Skeletal muscle satellite cell (primary cell): ENCODE measurements at regions not wholly inside any gene's neighbourhood (a gene's known extent, or its start where the extent isn't known, plus 50 kb on each side); places are given as distances from the start of the nearest gene placed in this dataset.
"Not testable (repeated sequence)": the region's sequence is repeated elsewhere in the genome, so short reads cannot be mapped to it uniquely, and the experiment has no call there.

Experiments used
- H3K27me3 ChIP-seq: 2 replicates; pipeline ENCODE4 v1.7.0; 2013; ENCODE audit warnings: low read length; ENCODE audit not compliant: control insufficient read depth, insufficient read depth
- H3K36me3 ChIP-seq: 2 replicates; pipeline ENCODE4 v1.7.0; 2013; ENCODE audit warnings: mild to moderate bottlenecking, control low read depth, low read length; ENCODE audit not compliant: insufficient read depth
- H3K4me1 ChIP-seq: 2 replicates; pipeline ENCODE4 v1.7.0; 2013; ENCODE audit warnings: low read length; ENCODE audit not compliant: control insufficient read depth, insufficient read depth
- H3K4me2 ChIP-seq: 2 replicates; pipeline ENCODE4 v1.7.0; 2013; ENCODE audit warnings: mild to moderate bottlenecking, low read length
- H3K4me3 ChIP-seq: 2 replicates; pipeline ENCODE4 v1.7.0; 2013; ENCODE audit warnings: low read length
- H3K9ac ChIP-seq: 2 replicates; pipeline ENCODE4 v1.7.0; 2013; ENCODE audit warnings: mild to moderate bottlenecking, low read depth, low read length, moderate library complexity
- H3K9me3 ChIP-seq: replicated peaks from 2 replicates; pipeline ENCODE4 v1.7.0; 2013; ENCODE audit warnings: mild to moderate bottlenecking, control low read depth, low read length

GRCh38 chr4:147217655-147218054 lies 263.2 kb upstream of the EDNRA start:
- Histone ChIP-seq H3K36me3 (no peaks in the 10 kb centered on the region), H3K4me3 (no peak overlapping the region), H3K9ac (no peak overlapping the region), H3K4me2 (no peak overlapping the region), H3K4me1 (no peaks in the 10 kb centered on the region), H3K9me3 (no peaks in the 10 kb centered on the region), H3K27me3 (no peaks in the 10 kb centered on the region)

DNA sequence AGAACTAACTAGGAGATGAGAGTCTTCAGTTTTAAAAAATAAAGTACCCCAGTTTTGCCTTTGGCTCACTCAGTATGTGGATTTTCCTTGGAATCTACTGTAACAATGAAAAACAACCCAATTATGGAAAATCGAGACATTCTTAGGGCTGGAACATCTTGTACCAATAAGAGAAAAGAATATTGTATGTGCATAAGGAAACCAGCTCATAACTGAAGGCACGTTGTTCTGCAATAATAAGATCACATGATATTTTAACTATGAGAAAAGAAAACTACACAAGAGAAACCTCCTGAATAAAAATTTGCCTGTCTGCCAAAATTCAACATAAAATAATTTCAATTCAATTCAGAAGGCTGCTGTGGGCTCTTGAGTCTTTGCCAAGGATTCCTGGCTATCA lies 261.8 kb upstream of the EDNRA start:
- H3K9ac ChIP-seq: no peak overlapping the region
- no peaks in the 10 kb centered on the region for H3K36me3 ChIP-seq
- no peaks in the 10 kb centered on the region for H3K9me3 ChIP-seq
- no peak overlapping the region for H3K4me2 ChIP-seq
- no peaks in the 10 kb centered on the region for H3K4me1 ChIP-seq
- no peaks in the 10 kb centered on the region for H3K27me3 ChIP-seq
- H3K4me3 ChIP-seq: no peak overlapping the region

DNA sequence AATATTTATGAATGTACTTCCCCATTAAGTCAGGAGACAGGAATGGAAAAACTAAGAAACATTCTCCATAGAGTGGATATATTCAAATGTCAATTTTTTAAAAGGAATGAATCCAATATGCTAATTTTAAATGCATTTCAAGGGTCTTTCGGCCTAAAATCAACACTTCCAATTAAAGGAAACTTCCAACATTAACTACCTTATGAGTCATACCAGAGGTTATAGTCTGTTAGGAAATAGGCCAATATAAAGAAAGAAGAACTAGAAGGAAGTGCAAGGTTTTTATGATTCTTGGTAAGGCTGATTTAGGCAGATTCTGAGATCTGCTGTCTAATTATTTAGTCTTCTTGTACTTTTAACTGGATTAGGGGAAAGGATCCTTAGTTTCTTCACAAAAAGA lies 260.1 kb upstream of the EDNRA start:
- no peaks in the 10 kb centered on the region for H3K4me1 ChIP-seq
- no peaks in the 10 kb centered on the region for H3K27me3 ChIP-seq
- H3K4me3 ChIP-seq: no peak overlapping the region
- H3K9ac ChIP-seq: no peak overlapping the region
- no peaks in the 10 kb centered on the region for H3K9me3 ChIP-seq
- H3K4me2 ChIP-seq: no peak overlapping the region
- no peaks in the 10 kb centered on the region for H3K36me3 ChIP-seq

DNA sequence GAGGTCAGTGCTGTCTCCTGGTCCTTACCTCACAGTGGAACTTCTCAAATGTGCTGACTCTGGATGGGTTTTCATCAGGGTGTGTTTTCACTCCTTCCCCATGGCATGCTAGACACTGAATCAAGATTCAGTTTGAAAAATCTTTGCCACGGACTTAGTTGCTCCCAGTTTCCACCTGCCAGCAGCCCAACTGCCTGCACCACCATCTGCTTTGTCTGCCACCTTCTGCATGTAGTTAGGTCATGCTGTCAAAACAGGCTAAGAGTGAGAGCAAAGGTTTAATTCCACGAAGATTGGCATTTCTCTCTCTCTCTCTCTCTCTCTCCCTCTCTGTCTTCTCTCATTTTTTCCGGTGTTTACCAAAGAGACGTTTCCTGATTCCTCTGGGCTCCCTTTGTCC lies 258.0 kb upstream of the EDNRA start:
- Histone ChIP-seq H3K36me3 (no peaks in the 10 kb centered on the region), H3K4me1 (no peaks in the 10 kb centered on the region), H3K9me3 (no peaks in the 10 kb centered on the region), H3K9ac (no peak overlapping the region), H3K4me3 (no peak overlapping the region), H3K27me3 (no peaks in the 10 kb centered on the region), H3K4me2 (no peak overlapping the region)

DNA sequence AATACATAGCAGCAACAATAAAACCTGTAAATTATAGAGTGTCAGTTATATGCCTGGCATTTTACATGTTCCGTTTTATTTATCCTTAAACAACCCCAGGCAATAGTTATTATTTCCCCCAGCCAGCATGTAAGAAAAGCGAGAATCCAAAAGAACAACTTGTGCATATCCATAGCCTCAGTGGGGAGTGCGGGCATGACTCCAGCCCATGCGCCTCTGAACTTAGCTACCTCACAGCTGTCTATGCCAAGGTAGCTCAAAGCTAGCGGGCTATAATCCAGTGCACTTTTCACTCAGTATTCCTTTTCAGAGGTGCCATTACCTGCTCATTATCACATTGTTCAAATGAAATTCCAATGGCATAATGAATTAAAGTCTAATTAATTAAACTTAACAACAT lies 257.3 kb upstream of the EDNRA start:
- no peaks in the 10 kb centered on the region for H3K4me1 ChIP-seq

DNA sequence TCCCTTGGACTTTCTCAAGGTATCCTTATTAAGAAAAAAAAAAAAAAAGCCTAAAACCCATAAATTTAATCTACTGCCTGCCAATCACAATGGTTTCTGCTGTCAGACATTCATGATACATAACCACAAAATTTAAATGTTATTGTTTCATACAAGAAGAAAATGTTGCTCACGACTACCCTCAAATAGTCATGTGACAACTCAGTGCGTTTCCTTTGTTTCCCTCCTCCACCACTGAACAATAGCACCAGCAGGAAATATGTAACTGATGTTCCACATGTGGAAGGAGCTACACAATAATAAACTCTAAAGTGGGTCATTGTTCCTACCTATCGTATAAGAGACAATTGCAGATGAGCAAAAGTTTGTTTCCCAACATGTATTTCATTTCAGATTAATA lies 244.1 kb upstream of the EDNRA start:
- no peaks in the 10 kb centered on the region for H3K27me3 ChIP-seq
- no peaks in the 10 kb centered on the region for H3K36me3 ChIP-seq
- no peaks in the 10 kb centered on the region for H3K9me3 ChIP-seq
- H3K4me2 ChIP-seq: no peak overlapping the region
- H3K9ac ChIP-seq: no peak overlapping the region
- H3K4me3 ChIP-seq: no peak overlapping the region
- H3K4me1 ChIP-seq: no peaks in the 10 kb centered on the region

More for the DNA sequence above, 257.3 kb upstream of the EDNRA start:
- H3K9ac ChIP-seq: no peak overlapping the region
- no peaks in the 10 kb centered on the region for H3K27me3 ChIP-seq
- no peaks in the 10 kb centered on the region for H3K36me3 ChIP-seq
- no peak overlapping the region for H3K4me3 ChIP-seq
- H3K9me3 ChIP-seq: no peaks in the 10 kb centered on the region
- H3K4me2 ChIP-seq: no peak overlapping the region

- no peaks in the 10 kb centered on the region for H3K27me3 ChIP-seq
- no peaks in the 10 kb centered on the region for H3K36me3 ChIP-seq
- H3K4me2 ChIP-seq: no peak overlapping the region
- no peaks in the 10 kb centered on the region for H3K9me3 ChIP-seq
- H3K4me3 ChIP-seq: no peak overlapping the region
- H3K9ac ChIP-seq: no peak overlapping the region
- H3K4me1 ChIP-seq: no peaks in the 10 kb centered on the region
These were observed 236.1 kb upstream of the EDNRA start for GRCh38 chr4:147244786-147245185.

GRCh38 chr4:147246096-147246495 lies 234.8 kb upstream of the EDNRA start:
- no peak overlapping the region for H3K4me3 ChIP-seq
- no peaks in the 10 kb centered on the region for H3K36me3 ChIP-seq
- no peaks in the 10 kb centered on the region for H3K4me1 ChIP-seq
- no peak overlapping the region for H3K9ac ChIP-seq
- H3K4me2 ChIP-seq: no peak overlapping the region
- no peaks in the 10 kb centered on the region for H3K9me3 ChIP-seq
- H3K27me3 ChIP-seq: no peaks in the 10 kb centered on the region

DNA sequence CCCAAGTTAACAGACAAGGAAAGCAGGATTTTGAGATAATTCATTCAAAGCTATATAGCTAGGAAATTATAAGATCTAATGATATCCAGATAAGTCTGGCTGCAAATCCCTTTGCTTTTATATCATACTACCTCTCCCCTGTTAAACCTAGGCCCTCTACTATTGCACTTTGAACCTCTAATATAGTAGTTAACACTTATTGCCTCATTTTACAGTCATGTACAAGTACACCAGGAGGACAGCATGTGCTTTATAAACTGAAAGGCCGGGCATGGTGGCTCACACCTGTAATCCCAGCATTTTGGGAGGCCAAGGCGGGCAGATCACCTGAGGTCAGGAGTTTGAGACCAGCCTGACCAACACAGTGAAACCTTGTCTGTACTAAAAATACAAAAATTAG lies 234.4 kb upstream of the EDNRA start:
- H3K4me1 ChIP-seq, H3K9me3 ChIP-seq, H3K9ac ChIP-seq, H3K4me2 ChIP-seq, H3K27me3 ChIP-seq, H3K4me3 ChIP-seq, H3K36me3 ChIP-seq: not testable (repeated sequence)

DNA sequence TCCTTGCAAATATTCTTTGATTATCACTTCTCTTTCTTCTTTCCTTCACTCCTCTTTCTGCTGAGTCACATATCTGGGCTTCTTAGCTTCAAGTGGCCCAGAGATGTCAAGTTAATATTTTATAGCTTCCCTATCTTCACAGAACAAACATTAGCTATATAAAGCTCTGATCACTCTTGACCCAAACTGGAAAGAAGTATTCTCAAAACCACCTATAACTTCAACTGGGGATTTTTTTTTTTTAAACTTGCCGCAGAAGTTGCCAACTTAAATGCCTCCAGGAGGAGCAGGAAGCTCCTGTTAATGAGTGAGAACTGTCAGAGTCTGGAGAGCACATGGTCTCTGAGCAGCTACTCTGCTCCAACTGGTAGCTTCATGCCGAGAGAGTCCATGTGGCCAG lies 233.3 kb upstream of the EDNRA start:
- H3K36me3 ChIP-seq: no peaks in the 10 kb centered on the region
- no peak overlapping the region for H3K9ac ChIP-seq
- H3K4me3 ChIP-seq: no peak overlapping the region
- no peaks in the 10 kb centered on the region for H3K4me1 ChIP-seq
- no peaks in the 10 kb centered on the region for H3K9me3 ChIP-seq
- H3K4me2 ChIP-seq: no peak overlapping the region
- no peaks in the 10 kb centered on the region for H3K27me3 ChIP-seq

- Histone ChIP-seq H3K27me3 (no peaks in the 10 kb centered on the region), H3K4me1 (no peaks in the 10 kb centered on the region), H3K9me3 (no peaks in the 10 kb centered on the region), H3K36me3 (no peaks in the 10 kb centered on the region), H3K4me3 (no peak overlapping the region), H3K4me2 (no peak overlapping the region), H3K9ac (no peak overlapping the region)
These were observed 230.8 kb upstream of the EDNRA start for GRCh38 chr4:147250062-147250461.

- H3K4me2 ChIP-seq, H3K9me3 ChIP-seq, H3K36me3 ChIP-seq, H3K4me1 ChIP-seq, H3K27me3 ChIP-seq, H3K4me3 ChIP-seq, H3K9ac ChIP-seq: not testable (repeated sequence)
These were observed 225.6 kb upstream of the EDNRA start for GRCh38 chr4:147255268-147255667.

DNA sequence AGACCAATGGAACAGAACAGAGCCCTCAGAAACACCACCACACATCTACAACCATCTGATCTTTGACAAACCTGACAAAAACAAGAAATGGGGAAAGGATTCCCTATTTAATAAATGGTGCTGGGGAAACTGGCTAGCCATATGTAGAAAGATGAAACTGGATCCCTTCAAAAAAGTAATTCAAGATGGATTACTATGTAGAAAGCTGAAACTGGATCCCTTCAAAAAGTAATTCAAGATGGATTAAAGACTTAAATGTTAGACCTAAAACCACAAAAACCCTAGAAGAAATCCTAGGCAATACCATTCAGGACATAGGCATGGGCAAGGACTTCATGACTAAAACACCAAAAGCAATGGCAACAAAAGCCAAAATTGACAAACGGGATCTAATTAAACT lies 221.6 kb upstream of the EDNRA start:
- not testable (repeated sequence) for H3K4me2 ChIP-seq, H3K9ac ChIP-seq, H3K4me3 ChIP-seq, H3K27me3 ChIP-seq, H3K36me3 ChIP-seq, H3K9me3 ChIP-seq, H3K4me1 ChIP-seq
